BJ (cell line): ENCODE measurements at regions not wholly inside any gene's neighbourhood (a gene's known extent, or its start where the extent isn't known, plus 50 kb on each side); places are given as distances from the start of the nearest gene placed in this dataset.
"Not testable (repeated sequence)": the region's sequence is repeated elsewhere in the genome, so short reads cannot be mapped to it uniquely, and the experiment has no call there.

Source experiments
- CTCF ChIA-PET: fragments of 350-600 bp; formaldehyde crosslinking; extraction: SDS; loops from one replicate; lab custom pipeline; 2021; ENCODE audit warnings: antibody characterized with exemption, inconsistent platforms; lab: Yijun Ruan, JAX
- POLR2A ChIA-PET: fragments of 300-600 bp; sonication (Branson Sonifier 250); formaldehyde crosslinking; extraction: SDS; loops from one replicate; lab custom pipeline; 2021; ENCODE audit warnings: antibody characterized with exemption; lab: Charles Lee
- DNase-seq: peaks from one replicate; pipeline ENCODE4 v3.0.0-alpha.2; 2011; ENCODE audit warnings: low read depth
- H3K27me3 ChIP-seq: 2 replicates; pipeline ENCODE4 v1.6.0; 2011; ENCODE audit warnings: low read length; ENCODE audit not compliant: control insufficient read depth, insufficient read depth
- H3K36me3 ChIP-seq: 2 replicates; pipeline ENCODE4 v1.5.1; 2011; ENCODE audit warnings: low read length; ENCODE audit not compliant: control insufficient read depth, insufficient read depth
- H3K4me3 ChIP-seq: 2 replicates; pipeline ENCODE4 v1.5.1; 2011; ENCODE audit warnings: low read depth, mild to moderate bottlenecking, control low read depth, low read length
- CTCF ChIP-seq: IDR thresholded peaks from 2 replicates; pipeline ENCODE4 v1.5.1; 2011; ENCODE audit warnings: low read depth, mild to moderate bottlenecking, control low read depth, inconsistent platforms, low read length, moderate library complexity; ENCODE audit not compliant: insufficient read depth

- no peak for TF ChIP-seq CTCF
- ChIA-PET CTCF (no interaction called here), POLR2A (no interaction called here)
- no peaks in the 10 kb centered on the region for H3K36me3 ChIP-seq
- H3K4me3 ChIP-seq, result no peak overlapping the region
- no peaks in the 10 kb centered on the region for H3K27me3 ChIP-seq
- DNase-seq, result no peak
Observed at GRCh38 chr4:125181804-125182203, 133.0 kb upstream of the FAT4 start.

- Histone ChIP-seq H3K36me3 (no peaks in the 10 kb centered on the region), H3K27me3 (no peaks in the 10 kb centered on the region), H3K4me3 (no peak overlapping the region)
- DNase-seq, result no peak
- TF ChIP-seq CTCF, result no peak
- CTCF ChIA-PET, result no interaction called here
- POLR2A ChIA-PET, result no interaction called here
Observed at GRCh38 chr4:125179727-125180126, 135.0 kb upstream of the FAT4 start.

GRCh38 chr4:125169192-125169591 lies 145.6 kb upstream of the FAT4 start:
- Histone ChIP-seq H3K27me3 (no peaks in the 10 kb centered on the region), H3K4me3 (no peak overlapping the region), H3K36me3 (no peaks in the 10 kb centered on the region)
- DNase-seq, result no peak
- CTCF ChIA-PET, result no interaction called here
- no peak for TF ChIP-seq CTCF
- POLR2A ChIA-PET, result no interaction called here

GRCh38 chr4:125168531-125168930 lies 146.2 kb upstream of the FAT4 start:
- Histone ChIP-seq H3K27me3 (no peaks in the 10 kb centered on the region), H3K4me3 (no peak overlapping the region), H3K36me3 (no peaks in the 10 kb centered on the region)
- DNase-seq, result no peak
- ChIA-PET POLR2A (no interaction called here), CTCF (no interaction called here)
- no peak for TF ChIP-seq CTCF

- H3K4me3 ChIP-seq, POLR2A ChIA-PET, CTCF ChIA-PET: not testable (repeated sequence)
Observed at GRCh38 chr4:125166012-125166411, 148.7 kb upstream of the FAT4 start.

GRCh38 chr4:125159001-125159400 lies 155.8 kb upstream of the FAT4 start:
- no peaks in the 10 kb centered on the region for H3K27me3 ChIP-seq
- no peak for TF ChIP-seq CTCF

More at GRCh38 chr4:125166012-125166411, 148.7 kb upstream of the FAT4 start:
- H3K36me3 ChIP-seq, DNase-seq, H3K27me3 ChIP-seq: not testable (repeated sequence)

More at GRCh38 chr4:125159001-125159400, 155.8 kb upstream of the FAT4 start:
- ChIA-PET CTCF (no interaction called here), POLR2A (no interaction called here)
- no peak for DNase-seq
- no peaks in the 10 kb centered on the region for H3K36me3 ChIP-seq
- H3K4me3 ChIP-seq, result no peak overlapping the region
